ENCODE measurements at regions not wholly inside any gene's neighbourhood (a gene's known extent, or its start where the extent isn't known, plus 50 kb on each side); places are given as distances from the start of the nearest gene placed in this dataset.

- TF ChIP-seq ESRRG (CRISPR knock-in tag; IDR thresholded peaks at IDR 0.05) (no peak), SNAI2 (CRISPR knock-in tag; IDR thresholded peaks at IDR 0.05) (no peak)
- peak; percentile 51; the same call in 1 of the 3 replicates for ATAC-seq
Measured at GRCh38 chr18:27428120-27428519, 243.0 kb upstream of the CHST9 start.

DNA sequence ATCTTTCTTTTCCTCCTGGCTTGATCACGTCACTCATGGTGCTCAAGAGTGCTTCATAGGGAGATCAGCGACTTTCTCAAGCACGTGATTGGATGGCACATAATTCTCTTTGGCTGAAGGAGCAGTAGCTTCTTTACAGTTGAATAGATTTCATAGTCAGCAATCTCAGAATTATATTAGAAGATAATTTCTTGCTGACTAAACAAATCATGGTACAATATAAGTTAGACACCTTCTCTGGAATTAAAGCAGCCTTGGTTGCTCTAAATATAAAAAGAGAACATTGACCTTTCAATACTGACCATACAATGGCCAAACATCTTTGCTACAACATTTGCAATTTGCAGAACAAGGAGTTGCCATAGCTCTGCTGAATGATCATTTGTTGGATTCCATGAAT lies 238.5 kb upstream of the CHST9 start:
- TF ChIP-seq, protein P1, sequence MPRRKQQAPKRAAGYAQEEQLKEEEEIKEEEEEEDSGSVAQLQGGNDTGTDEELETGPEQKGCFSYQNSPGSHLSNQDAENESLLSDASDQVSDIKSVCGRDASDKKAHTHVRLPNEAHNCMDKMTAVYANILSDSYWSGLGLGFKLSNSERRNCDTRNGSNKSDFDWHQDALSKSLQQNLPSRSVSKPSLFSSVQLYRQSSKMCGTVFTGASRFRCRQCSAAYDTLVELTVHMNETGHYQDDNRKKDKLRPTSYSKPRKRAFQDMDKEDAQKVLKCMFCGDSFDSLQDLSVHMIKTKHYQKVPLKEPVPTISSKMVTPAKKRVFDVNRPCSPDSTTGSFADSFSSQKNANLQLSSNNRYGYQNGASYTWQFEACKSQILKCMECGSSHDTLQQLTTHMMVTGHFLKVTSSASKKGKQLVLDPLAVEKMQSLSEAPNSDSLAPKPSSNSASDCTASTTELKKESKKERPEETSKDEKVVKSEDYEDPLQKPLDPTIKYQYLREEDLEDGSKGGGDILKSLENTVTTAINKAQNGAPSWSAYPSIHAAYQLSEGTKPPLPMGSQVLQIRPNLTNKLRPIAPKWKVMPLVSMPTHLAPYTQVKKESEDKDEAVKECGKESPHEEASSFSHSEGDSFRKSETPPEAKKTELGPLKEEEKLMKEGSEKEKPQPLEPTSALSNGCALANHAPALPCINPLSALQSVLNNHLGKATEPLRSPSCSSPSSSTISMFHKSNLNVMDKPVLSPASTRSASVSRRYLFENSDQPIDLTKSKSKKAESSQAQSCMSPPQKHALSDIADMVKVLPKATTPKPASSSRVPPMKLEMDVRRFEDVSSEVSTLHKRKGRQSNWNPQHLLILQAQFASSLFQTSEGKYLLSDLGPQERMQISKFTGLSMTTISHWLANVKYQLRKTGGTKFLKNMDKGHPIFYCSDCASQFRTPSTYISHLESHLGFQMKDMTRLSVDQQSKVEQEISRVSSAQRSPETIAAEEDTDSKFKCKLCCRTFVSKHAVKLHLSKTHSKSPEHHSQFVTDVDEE (CRISPR knock-in tag; IDR thresholded peaks at IDR 0.05): no peak
- TF ChIP-seq ESRRG (CRISPR knock-in tag; IDR thresholded peaks at IDR 0.05) (no peak), OSR1 (CRISPR knock-in tag; IDR thresholded peaks at IDR 0.05) (no peak), ZFP3 (CRISPR knock-in tag; IDR thresholded peaks at IDR 0.05) (no peak), ZNF8 (CRISPR knock-in tag; IDR thresholded peaks at IDR 0.05) (no peak), ARNTL (CRISPR knock-in tag; IDR thresholded peaks at IDR 0.05; ENCODE audit: borderline replicate concordance, low read depth) (no peak), PATZ1 (CRISPR knock-in tag; IDR thresholded peaks at IDR 0.05; ENCODE audit: borderline replicate concordance) (no peak), PPARA (CRISPR knock-in tag; IDR thresholded peaks at IDR 0.05; ENCODE audit: borderline replicate concordance) (no peak), CSRNP3 (CRISPR knock-in tag; IDR thresholded peaks at IDR 0.05) (no peak), ZC3H10 (CRISPR knock-in tag; IDR thresholded peaks at IDR 0.05) (no peak), TOX (CRISPR knock-in tag; IDR thresholded peaks at IDR 0.05; ENCODE audit: borderline replicate concordance) (no peak), ZFP30 (CRISPR knock-in tag; IDR thresholded peaks at IDR 0.05) (no peak), ZNF565 (CRISPR knock-in tag; conservative IDR thresholded peaks at IDR 0.05; ENCODE audit: low read depth) (no peak), RARB (CRISPR knock-in tag; IDR thresholded peaks at IDR 0.05) (no peak), CSDC2 (CRISPR knock-in tag; IDR thresholded peaks at IDR 0.05) (no peak)
- TF ChIP-seq, protein P2, sequence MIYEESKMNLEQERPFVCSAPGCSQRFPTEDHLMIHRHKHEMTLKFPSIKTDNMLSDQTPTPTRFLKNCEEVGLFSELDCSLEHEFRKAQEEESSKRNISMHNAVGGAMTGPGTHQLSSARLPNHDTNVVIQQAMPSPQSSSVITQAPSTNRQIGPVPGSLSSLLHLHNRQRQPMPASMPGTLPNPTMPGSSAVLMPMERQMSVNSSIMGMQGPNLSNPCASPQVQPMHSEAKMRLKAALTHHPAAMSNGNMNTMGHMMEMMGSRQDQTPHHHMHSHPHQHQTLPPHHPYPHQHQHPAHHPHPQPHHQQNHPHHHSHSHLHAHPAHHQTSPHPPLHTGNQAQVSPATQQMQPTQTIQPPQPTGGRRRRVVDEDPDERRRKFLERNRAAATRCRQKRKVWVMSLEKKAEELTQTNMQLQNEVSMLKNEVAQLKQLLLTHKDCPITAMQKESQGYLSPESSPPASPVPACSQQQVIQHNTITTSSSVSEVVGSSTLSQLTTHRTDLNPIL (CRISPR knock-in tag; IDR thresholded peaks at IDR 0.05; ENCODE audit: low read depth): no peak
- ATAC-seq: no peak

- no peak for ATAC-seq
- TF ChIP-seq PPARA (CRISPR knock-in tag; IDR thresholded peaks at IDR 0.05; ENCODE audit: borderline replicate concordance): no peak
- no peak for TF ChIP-seq ZC3H10 (CRISPR knock-in tag; IDR thresholded peaks at IDR 0.05)
- TF ChIP-seq TCF4 (CRISPR knock-in tag; IDR thresholded peaks at IDR 0.05; ENCODE audit: borderline replicate concordance): no peak
- no peak for TF ChIP-seq ISL1 (CRISPR knock-in tag; IDR thresholded peaks at IDR 0.05)
- no peak for TF ChIP-seq GLIS3 (CRISPR knock-in tag; IDR thresholded peaks at IDR 0.05)
- TF ChIP-seq SNAI2 (CRISPR knock-in tag; IDR thresholded peaks at IDR 0.05): no peak
- TF ChIP-seq OSR1 (CRISPR knock-in tag; IDR thresholded peaks at IDR 0.05): no peak
- TF ChIP-seq ZNF70 (CRISPR knock-in tag; IDR thresholded peaks at IDR 0.05): no peak
- TF ChIP-seq ZNF8 (CRISPR knock-in tag; IDR thresholded peaks at IDR 0.05): no peak
- no peak for TF ChIP-seq CSDC2 (CRISPR knock-in tag; IDR thresholded peaks at IDR 0.05)
- TF ChIP-seq RARB (CRISPR knock-in tag; IDR thresholded peaks at IDR 0.05): no peak
- TF ChIP-seq ZNF565 (CRISPR knock-in tag; conservative IDR thresholded peaks at IDR 0.05; ENCODE audit: low read depth): no peak
- TF ChIP-seq, protein P3, sequence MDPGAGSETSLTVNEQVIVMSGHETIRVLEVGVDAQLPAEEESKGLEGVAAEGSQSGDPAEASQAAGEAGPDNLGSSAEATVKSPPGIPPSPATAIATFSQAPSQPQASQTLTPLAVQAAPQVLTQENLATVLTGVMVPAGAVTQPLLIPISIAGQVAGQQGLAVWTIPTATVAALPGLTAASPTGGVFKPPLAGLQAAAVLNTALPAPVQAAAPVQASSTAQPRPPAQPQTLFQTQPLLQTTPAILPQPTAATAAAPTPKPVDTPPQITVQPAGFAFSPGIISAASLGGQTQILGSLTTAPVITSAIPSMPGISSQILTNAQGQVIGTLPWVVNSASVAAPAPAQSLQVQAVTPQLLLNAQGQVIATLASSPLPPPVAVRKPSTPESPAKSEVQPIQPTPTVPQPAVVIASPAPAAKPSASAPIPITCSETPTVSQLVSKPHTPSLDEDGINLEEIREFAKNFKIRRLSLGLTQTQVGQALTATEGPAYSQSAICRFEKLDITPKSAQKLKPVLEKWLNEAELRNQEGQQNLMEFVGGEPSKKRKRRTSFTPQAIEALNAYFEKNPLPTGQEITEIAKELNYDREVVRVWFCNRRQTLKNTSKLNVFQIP (CRISPR knock-in tag; IDR thresholded peaks at IDR 0.05; ENCODE audit: borderline replicate concordance, low read depth): no peak
- TF ChIP-seq CSRNP3 (CRISPR knock-in tag; IDR thresholded peaks at IDR 0.05): no peak
- TF ChIP-seq ESRRG (CRISPR knock-in tag; IDR thresholded peaks at IDR 0.05): no peak
- no peak for TF ChIP-seq ZFP3 (CRISPR knock-in tag; IDR thresholded peaks at IDR 0.05)
- TF ChIP-seq ARNTL (CRISPR knock-in tag; IDR thresholded peaks at IDR 0.05; ENCODE audit: borderline replicate concordance, low read depth): no peak
- TF ChIP-seq PATZ1 (CRISPR knock-in tag; IDR thresholded peaks at IDR 0.05; ENCODE audit: borderline replicate concordance): no peak
Measured at GRCh38 chr18:27419646-27420045, 234.5 kb upstream of the CHST9 start.
